K562 (cell line): ENCODE measurements at regions not wholly inside any gene's neighbourhood (a gene's known extent, or its start where the extent isn't known, plus 50 kb on each side); places are given as distances from the start of the nearest gene placed in this dataset.

Experiments
- ARID3B ChIP-seq: fragments of 250-450 bp; sonication (Bioruptor Pico); IDR thresholded peaks from 2 replicates; pipeline ENCODE4 v1.4.0; 2020; ENCODE audit warnings: borderline replicate concordance
- BHLHE40 ChIP-seq: IDR thresholded peaks from 2 replicates; pipeline ENCODE4 v1.6.1; 2011; ENCODE audit warnings: low read length, improper control_type of control experiment
- ESRRA ChIP-seq: fragments of 450-650 bp; IDR thresholded peaks from 2 replicates; pipeline ENCODE4 v1.6.1; 2014; ENCODE audit warnings: low read depth, mild to moderate bottlenecking, moderate library complexity, borderline replicate concordance
- NFIC ChIP-seq: fragments of 450-650 bp; IDR thresholded peaks from 2 replicates; pipeline ENCODE4 v1.6.1; 2017; ENCODE audit warnings: mild to moderate bottlenecking, inconsistent platforms
- NFIX ChIP-seq: fragments of 250-450 bp; sonication (Bioruptor Pico); IDR thresholded peaks from 2 replicates; pipeline ENCODE4 v1.4.0; 2020; ENCODE audit warnings: low read depth, mild to moderate bottlenecking, moderate library complexity
- PML ChIP-seq: IDR thresholded peaks from 2 replicates; pipeline ENCODE4 v1.6.1; 2012; ENCODE audit warnings: low read length, inconsistent platforms
- SAFB2 ChIP-seq: fragments of 200-400 bp; formaldehyde crosslinking; IDR thresholded peaks from 2 replicates; pipeline ENCODE4 v1.6.1; 2018; ENCODE audit warnings: borderline replicate concordance, low read length, low read depth, moderate library complexity; ENCODE audit not compliant: severe bottlenecking
- SPI1 ChIP-seq: IDR thresholded peaks from 2 replicates; pipeline ENCODE4 v1.6.1; 2011; ENCODE audit warnings: low read depth, low read length, control low read depth, borderline replicate concordance
- YBX1 ChIP-seq: fragments of 450-650 bp; IDR thresholded peaks from 2 replicates; pipeline ENCODE4 v1.7.1; 2016; ENCODE audit warnings: mild to moderate bottlenecking
- ZBTB5 ChIP-seq: fragments of 450-650 bp; IDR thresholded peaks from 2 replicates; pipeline ENCODE4 v1.6.1; 2017; ENCODE audit warnings: antibody characterized with exemption
- ZNF655 ChIP-seq: fragments of 250-450 bp; sonication (Bioruptor Pico); IDR thresholded peaks from 2 replicates; pipeline ENCODE4 v1.5.0; 2021

- TF ChIP-seq ZBTB5 (no peak), ZNF655 (CRISPR knock-in tag) (no peak), NFIC (no peak), NFIX (no peak), YBX1 (no peak), PML (no peak), SPI1 (no peak), BHLHE40 (no peak), ARID3B (CRISPR knock-in tag) (no peak), SAFB2 (no peak), ESRRA (no peak)
These were observed 123.7 kb downstream of the MYCN start (continued) for GRCh38 chr2:16063955-16064633.
